PC-9 (cell line): ENCODE measurements at regions not wholly inside any gene's neighbourhood (a gene's known extent, or its start where the extent isn't known, plus 50 kb on each side); places are given as distances from the start of the nearest gene placed in this dataset.

Experiments
- BruUV-seq: library from RNA; stranded (reverse); fragments of 400-500 nt; replicated peaks from 2 replicates; lab custom pipeline; 2021; lab: Mats Ljungman, UMichigan
- CTCF ChIA-PET: fragments of 300-600 bp; sonication (Branson Sonifier 250); formaldehyde crosslinking; loops from one replicate; lab custom pipeline; 2022; ENCODE audit warnings: antibody characterized with exemption; lab: Charles Lee
- POLR2A ChIA-PET: fragments of 300-600 bp; sonication (Branson Sonifier 250); formaldehyde crosslinking; loops from one replicate; lab custom pipeline; 2022; ENCODE audit warnings: antibody characterized with exemption; ENCODE audit not compliant: unreplicated experiment; lab: Charles Lee
- DNase-seq, 2 experiments: peaks; one replicate each; pipeline versions ENCODE4 v3.0.0 to v3.0.0-alpha.2; 2015 to 2022; ENCODE audit warnings: mixed read lengths in 1 of 2
- H2AFZ ChIP-seq: fragments of 200-600 bp; sonication (generic); 2 replicates; pipeline ENCODE4 v1.8.1; 2017; ENCODE audit warnings: antibody characterized with exemption
- H3F3A ChIP-seq: fragments of 200-600 bp; sonication (generic); 2 replicates; pipeline ENCODE4 v1.8.1; 2017; ENCODE audit warnings: antibody characterized with exemption, mild to moderate bottlenecking, low read depth; ENCODE audit not compliant: insufficient read depth
- H3K27ac ChIP-seq: fragments of 200-600 bp; sonication (generic); 2 replicates; pipeline ENCODE4 v1.6.1; 2016; ENCODE audit warnings: mixed run types
- H3K27me3 ChIP-seq: fragments of 200-600 bp; sonication (generic); 2 replicates; pipeline ENCODE4 v1.6.1; 2016; ENCODE audit warnings: low read depth, mixed run types; ENCODE audit not compliant: insufficient read depth
- H3K36me3 ChIP-seq: fragments of 200-600 bp; sonication (generic); 2 replicates; pipeline ENCODE4 v1.6.1; 2016; ENCODE audit warnings: low read depth, mixed run types
- H3K4me1 ChIP-seq: fragments of 200-600 bp; sonication (generic); replicated peaks from 2 replicates; pipeline ENCODE4 v1.6.1; 2016; ENCODE audit warnings: mixed run types; ENCODE audit not compliant: insufficient read depth
- H3K4me2 ChIP-seq: fragments of 200-600 bp; sonication (generic); 2 replicates; pipeline ENCODE4 v1.6.1; 2017; ENCODE audit warnings: mixed run types
- H3K4me3 ChIP-seq: fragments of 200-600 bp; sonication (generic); 2 replicates; pipeline ENCODE4 v1.6.1; 2016; ENCODE audit warnings: mixed run types
- H3K79me2 ChIP-seq: fragments of 200-600 bp; sonication (generic); 2 replicates; pipeline ENCODE4 v1.6.1; 2017; ENCODE audit warnings: low read depth, mixed run types
- H3K9me2 ChIP-seq: fragments of 200-600 bp; sonication (generic); 2 replicates; pipeline ENCODE4 v1.8.1; 2017; ENCODE audit warnings: mild to moderate bottlenecking; ENCODE audit not compliant: insufficient read depth
- H3K9me3 ChIP-seq: fragments of 200-600 bp; sonication (generic); 2 replicates; pipeline ENCODE4 v1.8.1; 2016; ENCODE audit warnings: low read depth; ENCODE audit not compliant: insufficient read depth
- H4K20me1 ChIP-seq: fragments of 200-600 bp; sonication (generic); 2 replicates; pipeline ENCODE4 v1.8.1; 2017; ENCODE audit not compliant: insufficient read depth
- EZH2 ChIP-seq: fragments of 200-600 bp; sonication (generic); IDR thresholded peaks from 2 replicates; pipeline ENCODE4 v1.8.0; 2017; ENCODE audit warnings: antibody characterized with exemption, low read depth
- intact Hi-C: fragments of 100-400 bp; cut with micrococcal nuclease; formaldehyde crosslinking; loops from one replicate; pipeline ENCODE4 v1.10.0; 2022; ENCODE audit not compliant: unreplicated experiment
- TF ChIP-seq, protein P1 (sequence below): fragments of 200-600 bp; sonication (generic); conservative IDR thresholded peaks from 2 replicates; pipeline ENCODE4 v1.6.1; 2017; ENCODE audit warnings: mixed run types, antibody characterized with exemption, mild to moderate bottlenecking, moderate library complexity

GRCh38 chr4:116018831-116019230, 905.4 kb upstream of the NDST4 start:
- Histone ChIP-seq H3K4me3 (no peak overlapping the region), H3K36me3 (no peaks in the 10 kb centered on the region), H3F3A (peaks cover 20% of the 10 kb centered on the region; the same call in 1 of the 2 replicates), H3K79me2 (no peaks in the 10 kb centered on the region), H3K9me2 (no peaks in the 10 kb centered on the region), H2AFZ (no peak overlapping the region), H3K27me3 (no peaks in the 10 kb centered on the region), H3K4me1 (peaks cover 10% of the 10 kb centered on the region), H3K4me2 (no peak overlapping the region), H4K20me1 (no peaks in the 10 kb centered on the region), H3K9me3 (peaks cover 14% of the 10 kb centered on the region), H3K27ac (no peak overlapping the region)
- TF ChIP-seq, protein P1, sequence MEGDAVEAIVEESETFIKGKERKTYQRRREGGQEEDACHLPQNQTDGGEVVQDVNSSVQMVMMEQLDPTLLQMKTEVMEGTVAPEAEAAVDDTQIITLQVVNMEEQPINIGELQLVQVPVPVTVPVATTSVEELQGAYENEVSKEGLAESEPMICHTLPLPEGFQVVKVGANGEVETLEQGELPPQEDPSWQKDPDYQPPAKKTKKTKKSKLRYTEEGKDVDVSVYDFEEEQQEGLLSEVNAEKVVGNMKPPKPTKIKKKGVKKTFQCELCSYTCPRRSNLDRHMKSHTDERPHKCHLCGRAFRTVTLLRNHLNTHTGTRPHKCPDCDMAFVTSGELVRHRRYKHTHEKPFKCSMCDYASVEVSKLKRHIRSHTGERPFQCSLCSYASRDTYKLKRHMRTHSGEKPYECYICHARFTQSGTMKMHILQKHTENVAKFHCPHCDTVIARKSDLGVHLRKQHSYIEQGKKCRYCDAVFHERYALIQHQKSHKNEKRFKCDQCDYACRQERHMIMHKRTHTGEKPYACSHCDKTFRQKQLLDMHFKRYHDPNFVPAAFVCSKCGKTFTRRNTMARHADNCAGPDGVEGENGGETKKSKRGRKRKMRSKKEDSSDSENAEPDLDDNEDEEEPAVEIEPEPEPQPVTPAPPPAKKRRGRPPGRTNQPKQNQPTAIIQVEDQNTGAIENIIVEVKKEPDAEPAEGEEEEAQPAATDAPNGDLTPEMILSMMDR = no peak
- TF ChIP-seq EZH2 = no peak
- DNase-seq = no peak
- intact Hi-C loops = no loop called here
- CTCF ChIA-PET = no interaction called here
- POLR2A ChIA-PET = no interaction called here
- no TSS peak for BruUV-seq

GRCh38 chr4:116016201-116016600, 902.8 kb upstream of the NDST4 start:
- Histone ChIP-seq H4K20me1 (no peaks in the 10 kb centered on the region), H3F3A (peaks cover 20% of the 10 kb centered on the region; the same call in 1 of the 2 replicates), H3K4me1 (peaks cover 10% of the 10 kb centered on the region), H3K4me3 (no peak overlapping the region; the same call in 1 of the 2 replicates), H3K4me2 (peak overlapping the region; percentile 56), H3K27ac (peak overlapping the region; percentile 69), H3K27me3 (no peaks in the 10 kb centered on the region), H3K9me3 (peaks cover 23% of the 10 kb centered on the region), H3K79me2 (no peaks in the 10 kb centered on the region), H3K36me3 (no peaks in the 10 kb centered on the region), H2AFZ (0 out of 2 replicates have a peak overlapping the region, but pooled peaks have one; percentile 55), H3K9me2 (no peaks in the 10 kb centered on the region)
- intact Hi-C loops = no loop called here
- TF ChIP-seq EZH2 = no peak
- TF ChIP-seq, protein P1 = no peak
- DNase-seq = peak; percentile 62 to 92
- ChIA-PET CTCF (no interaction called here), POLR2A (no interaction called here)
- no TSS peak for BruUV-seq

DNA sequence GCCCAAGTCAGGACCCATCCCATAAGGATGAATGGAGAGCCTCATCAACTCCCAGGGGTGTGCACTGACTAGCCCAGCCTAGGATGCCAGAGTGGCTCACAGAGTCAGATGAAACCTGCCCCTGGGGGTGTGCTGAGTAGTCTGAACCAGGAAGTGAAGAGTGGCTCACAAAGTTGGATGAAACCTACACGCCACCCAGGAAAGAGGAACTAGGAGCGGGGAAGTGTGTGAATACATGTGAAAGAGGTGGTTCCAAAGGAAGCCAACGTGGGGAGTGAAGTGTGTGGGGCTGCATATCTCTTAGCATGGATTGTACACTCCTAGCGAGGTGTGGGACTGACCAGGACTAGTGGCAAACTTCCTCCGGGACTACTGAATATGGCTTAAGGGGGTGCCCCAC, 902.1 kb upstream of the NDST4 start:
- peaks cover 10% of the 10 kb centered on the region for H3K4me1 ChIP-seq
- H3K27me3 ChIP-seq = no peaks in the 10 kb centered on the region
- H3K27ac ChIP-seq = peak overlapping the region; percentile 69
- no peaks in the 10 kb centered on the region for H3K36me3 ChIP-seq
- no peaks in the 10 kb centered on the region for H3K9me2 ChIP-seq
- no peak overlapping the region; the same call in 1 of the 2 replicates for H3K4me3 ChIP-seq
- TF ChIP-seq EZH2 = no peak
- TF ChIP-seq, protein P1 = no peak
- no peak overlapping the region for H2AFZ ChIP-seq
- intact Hi-C loops = no loop called here
- H3K9me3 ChIP-seq = peaks cover 23% of the 10 kb centered on the region
- CTCF ChIA-PET = no interaction called here
- peak overlapping the region; percentile 56 for H3K4me2 ChIP-seq
- POLR2A ChIA-PET = no interaction called here
- no peaks in the 10 kb centered on the region for H4K20me1 ChIP-seq
- H3F3A ChIP-seq = peaks cover 20% of the 10 kb centered on the region; the same call in 1 of the 2 replicates
- no peaks in the 10 kb centered on the region for H3K79me2 ChIP-seq
- no peak for DNase-seq
- no TSS peak for BruUV-seq
